Activated CD4-positive, alpha-beta T cell treated with anti-CD3 and anti-CD28 coated beads, Interleukin-2, Interleukin-4, amounts not matched to agents 100 ng/mL and 50 ng/mL, durations not matched to agents 16 hours and 8 hours (primary cell): ENCODE measurements at regions not wholly inside any gene's neighbourhood (a gene's known extent, or its start where the extent isn't known, plus 50 kb on each side); places are given as distances from the start of the nearest gene placed in this dataset.

ENCODE experiments used
- DNase-seq: peaks from one replicate; pipeline ENCODE4 v3.0.0-alpha.2; 2020; ENCODE audit warnings: low spot score

DNA sequence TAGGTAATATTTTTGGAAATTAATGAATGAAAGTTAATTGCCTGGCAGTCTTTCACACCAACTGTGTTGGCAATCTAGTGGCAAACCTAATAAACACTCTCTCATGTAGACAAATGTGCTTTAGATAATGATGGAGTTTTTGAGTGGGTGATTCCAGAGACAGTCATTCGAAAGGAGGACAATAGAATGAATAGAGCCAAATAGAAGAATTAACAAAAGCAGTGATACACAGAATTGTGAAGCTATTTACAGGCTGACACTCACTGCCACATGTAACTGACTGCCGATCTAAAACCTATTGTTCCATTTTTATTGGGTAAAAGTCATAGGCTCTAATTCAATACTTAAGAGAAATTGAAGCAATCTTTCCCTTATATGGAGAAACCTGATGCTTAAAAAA, 338.5 kb downstream of the PCDH7 start:
- no peak for DNase-seq

DNA sequence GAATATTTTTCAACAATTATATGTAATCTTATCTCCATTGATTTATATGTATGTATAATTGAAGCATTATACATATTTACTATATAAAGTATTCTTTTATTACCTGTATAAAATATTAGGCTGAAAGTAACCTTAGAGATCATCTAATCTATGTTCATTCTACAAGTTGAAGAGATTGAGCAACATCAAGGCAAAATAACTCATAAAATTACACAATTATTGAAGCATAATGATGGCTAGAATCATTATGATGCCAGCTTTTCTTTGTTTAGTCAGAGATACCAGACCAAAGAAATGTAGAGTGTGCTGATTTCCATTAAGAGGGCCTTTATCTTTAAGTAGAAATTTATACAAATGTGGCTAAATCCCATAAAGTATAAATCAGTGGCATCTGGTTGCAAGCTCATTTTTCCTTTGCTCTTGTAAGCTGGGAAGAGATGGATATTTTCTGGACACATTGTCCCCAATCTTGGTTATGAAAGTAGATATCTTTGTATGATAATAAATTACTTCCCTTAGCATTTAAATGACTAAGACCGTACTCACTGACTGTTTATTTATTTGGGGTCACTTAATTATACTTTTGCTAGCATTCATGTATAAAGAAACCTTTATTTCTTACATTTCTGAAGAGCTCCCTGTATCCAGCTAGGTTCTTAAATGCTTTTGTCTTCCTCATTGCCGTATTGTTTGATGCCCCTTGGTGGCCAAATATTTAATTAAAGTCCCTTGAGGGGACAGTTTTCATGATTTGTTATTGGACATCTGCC, 339.8 kb downstream of the PCDH7 start:
- no peak for DNase-seq

DNA sequence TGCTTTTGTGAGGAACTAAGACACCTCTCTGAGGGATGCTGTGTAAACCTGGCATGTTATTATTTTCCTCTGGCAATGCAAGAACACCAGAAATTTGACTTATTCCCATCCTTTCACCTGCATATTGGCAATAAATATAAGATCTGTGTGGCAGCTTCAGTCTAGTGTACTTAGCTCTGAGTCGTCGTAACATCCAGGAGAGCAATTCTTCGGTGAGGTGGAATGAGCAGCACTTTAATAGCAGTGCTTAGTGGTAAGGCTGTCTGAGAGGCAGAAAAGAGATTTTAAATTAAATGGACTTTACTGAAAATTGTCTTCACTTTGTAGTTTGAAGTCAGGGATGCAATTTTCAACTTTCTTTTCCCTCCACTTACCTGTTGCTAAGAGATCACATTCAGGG, 344.9 kb downstream of the PCDH7 start:
- no peak for DNase-seq

DNA sequence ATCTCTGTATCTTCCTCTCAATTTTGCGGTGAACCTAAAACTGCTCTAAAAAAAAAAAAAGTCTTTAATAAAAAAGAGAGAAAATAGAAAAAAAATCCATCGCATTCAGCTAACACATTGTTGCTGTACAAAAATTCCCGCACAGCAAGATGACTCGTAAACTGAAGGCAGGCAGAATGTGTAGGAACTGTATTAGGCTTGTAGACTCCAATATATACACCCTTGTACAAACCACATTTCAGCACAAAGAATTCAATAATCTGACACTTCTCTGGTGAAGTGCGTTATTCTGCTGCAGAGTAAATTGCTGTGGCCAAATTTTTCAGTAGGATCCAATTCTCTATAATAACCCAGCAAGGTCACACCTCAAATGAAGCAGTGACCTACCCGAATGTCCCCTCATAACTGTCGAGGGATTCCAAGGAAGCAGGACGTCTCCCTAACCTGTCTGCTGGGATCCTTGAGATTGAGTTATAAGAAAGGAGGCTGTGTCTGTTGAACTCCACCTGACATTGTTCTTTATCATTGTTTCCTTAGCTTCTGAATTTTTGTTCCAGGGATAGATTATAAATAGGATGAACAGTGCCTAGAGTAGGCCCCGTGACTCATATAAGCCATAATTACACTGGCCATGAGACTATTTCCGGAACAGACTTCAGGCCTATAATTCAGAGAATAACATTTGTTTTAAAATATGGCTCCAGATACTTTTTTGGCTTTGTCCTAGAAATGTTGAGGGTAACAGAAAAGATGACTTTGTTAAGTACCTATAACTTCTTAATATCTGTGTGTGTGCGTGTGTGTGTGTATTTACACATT, 348.3 kb downstream of the PCDH7 start:
- DNase-seq: no peak

DNA sequence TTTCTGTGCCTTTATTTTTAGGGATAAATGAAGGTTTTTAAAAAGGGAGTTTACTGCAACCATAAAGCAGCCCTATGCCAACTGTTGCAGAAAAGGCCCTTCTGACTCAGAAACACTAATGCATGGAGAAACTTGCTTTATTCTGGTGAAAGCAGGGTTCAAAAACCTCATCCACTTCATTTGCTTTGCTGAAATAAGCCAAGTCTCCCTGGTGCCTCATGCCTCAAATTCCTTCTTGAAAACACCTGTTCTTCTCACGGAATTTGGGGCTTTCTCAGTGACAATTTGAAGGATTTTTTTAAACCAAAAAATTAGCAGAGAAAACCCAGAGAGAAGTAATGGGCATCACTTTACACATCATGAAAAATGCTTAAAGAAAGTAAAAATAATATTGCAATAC, 349.0 kb downstream of the PCDH7 start:
- no peak for DNase-seq

DNA sequence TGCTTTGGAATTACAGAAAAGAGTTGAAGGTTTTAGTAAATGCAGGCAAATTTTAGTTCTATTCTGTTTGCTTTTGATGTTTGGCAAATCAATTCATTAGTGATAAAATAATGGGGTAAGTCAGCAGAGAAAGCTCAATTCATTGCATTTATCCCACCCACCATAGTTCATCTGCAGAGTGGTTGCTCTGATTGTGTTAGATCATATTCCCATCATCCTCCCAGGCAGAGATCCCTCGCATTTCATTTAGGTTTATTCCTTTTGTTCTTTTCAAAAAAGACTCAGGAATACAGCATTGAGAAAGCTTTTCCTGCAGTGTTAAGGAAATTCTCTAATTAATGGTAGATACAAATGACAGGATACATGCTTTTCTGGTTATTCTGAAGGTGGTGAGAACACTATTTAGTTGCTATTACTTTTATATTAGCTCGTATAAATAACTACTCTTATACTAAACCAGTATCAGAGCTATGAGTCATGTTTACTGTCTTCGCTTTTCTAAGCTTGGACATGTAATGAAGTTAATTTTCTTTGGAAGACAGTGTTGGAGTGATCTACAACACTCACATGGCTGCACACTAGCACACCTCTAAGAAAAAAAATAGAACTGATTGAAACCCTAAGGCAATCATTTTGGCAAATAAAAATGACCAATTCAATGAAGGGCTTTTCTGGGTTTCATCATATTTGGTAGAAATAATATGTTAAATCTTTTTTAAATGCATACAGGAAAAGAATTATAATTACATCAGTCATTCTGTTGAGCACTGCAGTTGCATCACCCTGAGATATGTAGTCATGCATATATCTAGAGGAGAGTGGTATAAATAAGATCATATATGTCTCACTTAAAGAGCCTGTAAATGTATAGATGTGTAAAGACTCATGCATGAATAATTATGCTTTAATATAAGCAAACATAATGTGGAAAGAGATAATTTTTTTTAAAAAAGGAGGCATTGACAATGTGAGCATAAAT, 351.6 kb downstream of the PCDH7 start:
- no peak for DNase-seq

DNA sequence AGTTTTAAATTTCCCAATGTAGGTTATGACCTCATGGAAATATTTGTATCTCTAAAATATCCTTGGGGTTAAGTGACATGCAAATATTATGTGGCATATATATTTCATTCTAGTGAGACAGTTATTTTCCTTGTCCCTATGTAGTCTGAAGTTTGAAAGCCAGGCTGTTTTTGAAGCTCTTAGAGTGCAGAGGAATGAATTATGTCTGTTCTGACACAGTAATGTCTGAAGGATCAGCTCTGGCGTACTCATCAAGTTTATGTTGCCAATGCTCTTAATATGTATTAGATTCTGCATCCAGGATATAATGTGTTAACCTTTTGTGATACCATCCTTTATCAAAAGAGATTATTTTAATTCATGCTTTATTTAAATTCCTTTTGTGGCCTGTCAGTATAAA, 355.8 kb downstream of the PCDH7 start:
- no peak for DNase-seq

DNA sequence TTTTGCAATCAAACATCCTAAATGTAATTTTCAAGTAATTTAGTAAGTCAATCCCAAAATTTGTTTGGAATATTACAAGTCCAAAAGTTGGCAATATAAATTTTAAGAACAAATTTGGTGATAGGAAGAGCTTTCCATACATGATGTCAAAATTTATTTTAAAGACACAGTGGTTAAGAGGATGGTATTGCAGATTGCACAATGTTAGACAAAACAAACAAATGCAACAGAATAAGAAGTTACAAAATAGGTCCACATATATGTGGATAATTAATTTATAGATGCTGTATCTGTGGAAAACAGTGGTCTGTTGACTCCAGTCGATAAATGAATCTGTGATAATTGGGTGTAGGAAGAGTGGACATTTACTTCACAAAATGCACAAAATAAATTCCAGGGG, 358.5 kb downstream of the PCDH7 start:
- no peak for DNase-seq

DNA sequence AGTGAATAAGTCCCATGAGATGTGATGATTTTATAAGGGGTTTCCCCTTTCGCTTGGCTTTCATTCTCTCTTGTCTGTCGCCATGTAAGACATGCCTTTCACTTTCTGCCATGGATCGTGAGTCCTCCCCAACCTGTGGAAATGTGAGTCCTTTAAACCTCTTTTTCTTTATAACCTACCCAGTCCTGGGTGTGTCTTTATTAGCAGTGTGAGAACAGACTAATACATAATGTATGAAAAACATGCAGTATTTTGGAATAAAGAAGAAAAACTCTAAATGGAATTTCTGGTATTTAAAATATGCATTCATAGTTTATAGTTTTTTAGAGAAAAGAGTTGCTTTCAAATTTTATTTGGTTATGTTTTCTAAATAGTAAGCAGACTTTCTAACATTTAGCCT, 360.7 kb downstream of the PCDH7 start:
- no peak for DNase-seq

DNA sequence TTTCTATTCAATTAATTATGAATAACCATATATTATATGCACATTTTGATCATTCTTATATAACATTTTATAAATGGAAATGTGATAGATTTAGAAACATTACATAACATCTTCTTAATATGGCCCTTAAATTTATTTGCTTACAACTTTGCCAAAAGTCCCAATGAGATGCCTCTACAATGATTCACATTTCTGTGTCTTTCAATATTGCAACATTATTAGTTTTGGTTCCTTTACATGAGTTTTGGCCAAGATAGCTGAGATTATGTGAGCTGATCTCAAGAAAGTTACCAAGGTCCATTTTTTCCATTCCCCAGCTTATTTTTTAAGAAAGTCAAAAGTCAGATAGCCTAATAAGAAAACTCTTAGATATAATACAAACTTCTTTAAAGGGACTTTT, 361.2 kb downstream of the PCDH7 start:
- DNase-seq: no peak

DNA sequence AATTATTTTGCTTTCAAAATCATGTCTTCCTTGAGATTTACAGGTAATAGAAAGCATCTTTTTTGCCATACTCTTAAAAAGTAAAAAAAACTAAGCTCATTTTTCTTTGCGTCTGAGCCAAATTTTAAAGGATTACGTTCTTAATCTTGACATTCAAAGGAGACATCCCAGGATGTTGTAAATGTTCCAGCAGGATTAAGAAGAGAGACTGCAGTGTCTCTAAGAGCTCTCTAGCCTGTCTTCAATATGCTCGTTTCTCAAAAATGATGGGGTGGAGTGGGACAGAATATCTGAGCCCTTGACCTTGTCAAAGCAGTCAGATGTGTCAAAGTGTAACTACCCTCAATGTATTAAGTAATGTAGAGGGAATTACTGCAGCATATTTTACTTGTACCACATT, 363.3 kb downstream of the PCDH7 start:
- no peak for DNase-seq

DNA sequence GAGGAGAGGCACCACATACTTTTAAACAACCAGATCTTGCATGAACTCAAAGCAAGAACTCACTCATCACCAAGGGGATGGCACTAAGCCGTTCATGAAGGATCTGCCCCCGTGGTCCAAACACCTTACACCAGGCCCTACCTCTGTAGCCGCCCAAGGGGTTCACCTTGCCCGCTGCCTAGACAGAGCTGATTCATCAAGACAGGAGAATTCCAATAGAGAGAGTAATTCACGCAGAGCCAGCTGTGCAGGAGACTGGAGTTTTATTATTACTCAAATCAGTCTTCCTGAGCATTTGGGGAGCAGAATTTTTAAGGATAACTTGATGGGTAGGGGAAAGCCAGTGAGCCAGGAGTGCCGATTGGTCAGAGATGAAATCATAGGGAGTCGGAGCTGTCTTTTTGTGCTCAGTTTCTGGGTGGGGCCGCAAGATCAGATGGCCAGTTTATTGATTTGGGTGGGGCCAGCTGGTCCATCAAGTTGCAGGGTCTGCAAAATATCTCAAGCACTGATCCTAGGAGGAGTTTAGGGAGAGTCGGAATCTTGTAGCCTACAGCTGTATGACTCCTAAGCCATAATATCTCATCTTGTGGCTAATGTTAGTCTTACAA, 364.7 kb downstream of the PCDH7 start:
- no peak for DNase-seq

DNA sequence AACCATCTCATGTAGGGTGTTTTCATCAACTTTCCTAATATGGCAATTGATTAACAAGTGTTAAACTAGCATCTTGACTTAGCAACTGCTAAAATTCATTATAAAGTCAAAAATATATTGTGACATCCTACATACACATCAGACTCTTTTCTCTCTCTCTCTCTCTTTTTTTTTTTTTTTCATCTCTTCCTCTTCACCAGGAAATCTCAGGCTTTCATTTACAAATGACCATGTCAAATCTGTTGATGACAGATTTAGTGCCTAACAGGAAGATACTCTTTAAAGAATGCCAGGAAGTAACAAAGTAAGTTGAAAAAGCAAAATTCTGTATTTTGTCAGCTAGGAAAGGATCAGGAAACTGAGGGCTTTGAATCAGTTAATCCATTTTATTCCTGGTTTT, 365.5 kb downstream of the PCDH7 start:
- DNase-seq: no peak

DNA sequence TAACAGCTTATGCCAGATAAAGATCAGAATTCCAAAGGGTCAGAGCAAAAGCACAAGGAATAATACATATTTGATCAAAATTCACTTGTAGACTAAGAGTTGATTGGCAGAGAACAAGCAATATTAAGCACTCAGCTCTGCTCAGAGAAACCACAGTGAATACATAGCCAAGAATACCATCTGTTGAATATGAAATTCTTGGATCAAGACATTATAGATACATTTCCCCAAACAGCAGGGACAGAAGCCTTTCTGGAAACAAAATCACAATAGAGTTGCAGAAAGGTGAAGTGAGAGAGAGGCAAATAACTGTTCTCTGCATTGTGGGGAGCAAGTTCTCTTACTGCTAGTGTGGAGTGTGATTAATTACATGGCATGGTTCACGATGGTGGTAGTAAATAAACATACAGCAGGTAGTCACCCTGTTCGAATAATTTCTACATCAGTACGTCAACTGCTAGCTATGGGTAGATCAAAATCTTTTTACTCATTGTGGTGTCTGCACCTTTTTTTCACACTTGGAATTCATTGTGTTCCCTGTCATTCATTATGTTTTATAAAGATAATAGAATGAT, 366.7 kb downstream of the PCDH7 start:
- no peak for DNase-seq

DNA sequence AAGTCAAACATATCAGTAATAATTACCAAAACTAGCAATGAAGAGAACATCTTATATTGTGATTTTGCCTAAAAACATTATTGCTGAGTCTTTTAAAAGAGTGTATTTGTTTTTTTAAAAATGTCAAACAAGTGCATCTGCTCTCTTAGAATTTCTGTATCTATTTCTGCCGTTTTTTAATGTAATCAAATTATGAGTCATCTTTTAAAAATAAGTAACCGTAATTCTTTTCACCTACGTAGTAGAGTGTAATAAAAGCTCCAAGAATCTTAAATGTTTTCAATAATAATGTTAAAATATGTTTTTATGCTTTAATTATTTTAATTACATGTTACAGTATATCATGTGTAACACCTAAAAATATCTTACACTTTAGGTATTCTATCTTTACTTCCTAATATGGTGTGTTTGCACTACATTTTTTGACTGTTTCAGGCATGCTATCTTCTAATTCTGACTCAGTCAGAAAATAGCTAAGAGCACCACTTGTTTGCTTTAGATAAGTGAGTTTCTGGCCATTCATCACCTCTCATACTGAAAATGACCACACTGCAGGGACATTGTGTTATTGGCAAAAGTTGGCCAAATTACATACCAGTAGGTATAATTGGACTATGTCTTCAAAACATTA, 368.5 kb downstream of the PCDH7 start:
- no peak for DNase-seq

DNA sequence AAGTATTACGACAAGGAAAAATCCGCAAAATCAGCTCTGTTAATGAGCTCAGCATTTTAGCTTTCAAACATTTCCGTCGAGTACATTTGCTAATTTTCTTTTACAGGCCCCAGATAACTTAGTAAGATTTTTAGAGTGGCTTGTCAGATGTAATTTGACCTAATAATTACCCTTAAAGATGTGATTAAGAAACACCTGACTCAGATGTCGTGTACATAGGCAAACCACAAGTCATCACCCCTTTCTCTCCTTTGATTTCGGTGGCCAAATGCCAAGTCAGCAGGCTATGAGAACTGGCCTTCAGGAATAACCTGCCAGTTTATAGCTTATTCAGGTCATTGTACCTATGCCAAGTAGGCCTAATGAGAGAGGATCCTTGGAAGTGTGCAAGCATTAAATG, 369.6 kb downstream of the PCDH7 start:
- DNase-seq: no peak

DNA sequence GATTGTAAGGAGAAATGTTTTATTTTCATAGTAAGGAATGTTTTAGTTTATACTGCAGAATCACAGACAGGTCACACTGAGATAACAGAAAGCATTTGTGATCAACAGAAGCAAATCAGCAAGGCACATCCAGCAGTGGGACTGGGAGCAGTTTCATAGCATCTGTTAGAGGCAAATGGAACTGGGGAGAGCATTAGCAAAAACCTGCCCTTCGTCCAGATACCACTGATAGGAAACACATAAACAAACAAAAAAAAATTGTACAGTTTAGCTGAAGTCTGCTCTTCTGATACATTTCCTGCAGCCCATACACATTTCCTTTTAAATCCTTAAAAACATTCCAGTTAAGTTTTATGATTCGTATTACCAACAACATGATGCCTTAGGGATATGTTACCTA, 374.3 kb downstream of the PCDH7 start:
- DNase-seq: no peak

DNA sequence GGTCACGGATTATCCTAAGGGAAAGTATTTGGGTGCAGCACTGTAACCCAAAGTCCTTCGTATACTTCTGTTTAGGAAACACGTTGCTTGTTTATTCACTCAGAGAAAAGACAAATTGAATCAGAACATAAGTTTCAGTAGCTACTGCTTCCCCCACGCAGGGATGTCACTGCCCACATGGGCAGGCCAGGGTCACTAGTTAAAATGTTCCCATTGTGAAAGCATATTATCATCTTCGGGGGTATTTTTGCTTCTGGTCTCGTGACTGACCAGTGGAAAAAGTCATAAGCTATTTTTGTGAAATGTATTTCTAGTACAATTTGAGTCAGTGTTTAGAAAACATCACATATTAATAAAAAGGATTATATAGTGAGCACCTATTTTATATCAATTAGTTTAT, 377.8 kb downstream of the PCDH7 start:
- no peak for DNase-seq

DNA sequence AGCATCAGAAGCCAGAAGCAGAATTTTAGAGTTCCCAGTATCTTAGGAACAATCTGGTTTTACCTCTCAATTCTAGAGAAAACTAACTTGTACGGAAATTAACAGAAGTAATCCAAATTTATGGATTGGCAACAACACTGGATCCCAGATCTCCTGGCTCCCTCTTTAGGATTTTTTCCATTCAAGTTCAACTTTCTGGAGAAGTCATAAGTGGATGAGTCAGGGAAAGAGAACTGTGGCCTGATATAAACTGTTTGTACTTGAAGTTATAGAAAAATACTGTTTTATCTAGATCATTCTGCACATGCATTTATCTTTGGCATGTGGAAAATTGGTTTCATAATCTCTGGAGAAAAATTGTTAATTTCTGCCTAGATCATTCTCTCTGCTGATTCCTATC, 380.4 kb downstream of the PCDH7 start:
- no peak for DNase-seq

DNA sequence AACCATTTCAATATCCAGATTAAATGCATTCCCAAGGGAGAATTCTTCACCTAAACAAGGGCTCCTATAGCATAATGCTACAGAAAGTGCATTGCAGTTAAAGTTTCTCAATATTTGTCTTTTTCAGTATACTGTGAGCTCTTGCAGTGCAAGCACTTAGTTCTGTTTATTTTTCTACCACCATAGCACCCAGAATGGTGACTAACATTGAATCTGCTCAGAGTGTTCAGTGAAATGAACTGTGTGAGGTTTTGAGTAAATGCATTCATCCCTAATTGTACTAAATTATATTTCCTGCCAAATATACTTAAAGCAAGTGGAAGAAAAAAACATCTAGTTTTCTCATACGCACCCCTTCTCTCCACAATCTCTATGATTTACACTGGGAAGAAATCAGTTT, 383.9 kb downstream of the PCDH7 start:
- no peak for DNase-seq

DNA sequence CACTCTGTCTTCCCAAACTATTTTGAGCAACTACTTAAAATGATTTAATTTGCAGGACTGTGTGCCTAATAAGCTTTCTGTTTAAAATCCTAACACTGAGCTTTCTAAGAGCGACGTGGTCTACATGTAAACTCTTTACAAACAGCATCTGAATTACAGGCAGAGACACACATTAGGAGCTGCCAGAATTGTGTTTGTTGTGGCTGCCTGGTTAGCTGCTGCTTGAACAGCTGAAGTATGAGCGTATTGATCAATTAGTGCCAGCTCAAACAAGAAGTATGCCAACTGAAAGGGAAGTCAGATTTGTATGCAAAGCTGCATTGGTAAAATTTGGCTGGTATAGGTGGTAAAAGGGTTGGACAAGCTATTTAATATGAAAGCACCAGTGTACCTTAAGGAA, 384.4 kb downstream of the PCDH7 start:
- no peak for DNase-seq
